ENCODE measurements at regions not wholly inside any gene's neighbourhood (a gene's known extent, or its start where the extent isn't known, plus 50 kb on each side); places are given as distances from the start of the nearest gene placed in this dataset.

- Histone ChIP-seq H3K9me3 (ENCODE audit: control insufficient read depth, low read depth, low read length) (no peaks in the 10 kb centered on the region), H3K79me1 (ENCODE audit: insufficient read depth, low read depth, low read length, poor library complexity, severe bottlenecking) (no peaks in the 10 kb centered on the region), H2BK20ac (ENCODE audit: low read depth, low read length, poor library complexity, severe bottlenecking) (no peak overlapping the region), H3K4me1 (ENCODE audit: insufficient read depth, low read length) (no peaks in the 10 kb centered on the region), H3K4me2 (ENCODE audit: insufficient read depth, insufficient read length, low read length) (no peak overlapping the region), H3K27ac (ENCODE audit: insufficient read length, low read depth, low read length) (no peak overlapping the region), H3T11ph (ENCODE audit: low read length) (no peak overlapping the region), H2BK12ac (ENCODE audit: insufficient read length, low read depth, low read length) (no peak overlapping the region), H2BK15ac (ENCODE audit: low read depth, low read length) (no peak overlapping the region), H2BK120ac (ENCODE audit: low read depth, low read length, poor library complexity, severe bottlenecking) (no peak overlapping the region), H3K18ac (ENCODE audit: insufficient read length, low read depth, low read length) (no peak overlapping the region), H2AFZ (ENCODE audit: low read length) (no peak overlapping the region), H4K20me1 (ENCODE audit: control insufficient read depth, insufficient read depth, insufficient read length) (no peaks in the 10 kb centered on the region), H3K56ac (ENCODE audit: insufficient read length, low read depth, low read length) (no peak overlapping the region), H2AK5ac (ENCODE audit: insufficient read length, low read length) (no peak overlapping the region), H4K91ac (ENCODE audit: insufficient read length, low read depth, low read length) (no peak overlapping the region), H3K14ac (ENCODE audit: insufficient read depth, low read length) (no peak overlapping the region), H3K27me3 (ENCODE audit: insufficient read depth, low read length) (no peaks in the 10 kb centered on the region), H2BK5ac (ENCODE audit: insufficient read length, low read length) (no peak overlapping the region), H3K4ac (ENCODE audit: low read depth, low read length) (no peak overlapping the region), H4K8ac (replicated peaks; ENCODE audit: insufficient read length, low read depth, low read length) (no peak overlapping the region), H3K9ac (ENCODE audit: extremely low read depth, insufficient read length, low read length) (no peak overlapping the region), H4K5ac (ENCODE audit: insufficient read length, low read depth, low read length) (no peak overlapping the region), H3K79me2 (ENCODE audit: insufficient read depth, low read length) (no peaks in the 10 kb centered on the region), H3K23me2 (ENCODE audit: insufficient read length, low read depth, low read length, poor library complexity, severe bottlenecking) (no peaks in the 10 kb centered on the region), H3K23ac (ENCODE audit: insufficient read length, low read depth, low read length) (no peak overlapping the region)
- H3K4me1 Mint-ChIP-seq, result peaks cover 12 to 16% of the 10 kb centered on the region in 2 experiments
- no peaks in the 10 kb centered on the region for H3K36me3 Mint-ChIP-seq (ENCODE audit: insufficient read depth in 1 of 3, low read depth in 3 of 3)
- H3K4me3 Mint-ChIP-seq, result no peak overlapping the region
- no CpG with 5 or more reads among the region's 1 CpG for WGBS (ENCODE audit: extremely low coverage, insufficient read length, low lambda C conversion rate)
- H3K27ac Mint-ChIP-seq, result no peak overlapping the region
- DNase-seq, result no peak
- H3K27me3 Mint-ChIP-seq (ENCODE audit: low read depth), result no peaks in the 10 kb centered on the region; the same call in 1 of the 2 replicates
- no peaks in the 10 kb centered on the region for H3K9me3 Mint-ChIP-seq
- TF ChIP-seq, protein P1, sequence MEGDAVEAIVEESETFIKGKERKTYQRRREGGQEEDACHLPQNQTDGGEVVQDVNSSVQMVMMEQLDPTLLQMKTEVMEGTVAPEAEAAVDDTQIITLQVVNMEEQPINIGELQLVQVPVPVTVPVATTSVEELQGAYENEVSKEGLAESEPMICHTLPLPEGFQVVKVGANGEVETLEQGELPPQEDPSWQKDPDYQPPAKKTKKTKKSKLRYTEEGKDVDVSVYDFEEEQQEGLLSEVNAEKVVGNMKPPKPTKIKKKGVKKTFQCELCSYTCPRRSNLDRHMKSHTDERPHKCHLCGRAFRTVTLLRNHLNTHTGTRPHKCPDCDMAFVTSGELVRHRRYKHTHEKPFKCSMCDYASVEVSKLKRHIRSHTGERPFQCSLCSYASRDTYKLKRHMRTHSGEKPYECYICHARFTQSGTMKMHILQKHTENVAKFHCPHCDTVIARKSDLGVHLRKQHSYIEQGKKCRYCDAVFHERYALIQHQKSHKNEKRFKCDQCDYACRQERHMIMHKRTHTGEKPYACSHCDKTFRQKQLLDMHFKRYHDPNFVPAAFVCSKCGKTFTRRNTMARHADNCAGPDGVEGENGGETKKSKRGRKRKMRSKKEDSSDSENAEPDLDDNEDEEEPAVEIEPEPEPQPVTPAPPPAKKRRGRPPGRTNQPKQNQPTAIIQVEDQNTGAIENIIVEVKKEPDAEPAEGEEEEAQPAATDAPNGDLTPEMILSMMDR (conservative IDR thresholded peaks at IDR 0.05), result no peak
These were observed 487.2 kb upstream of the KLF4 start for GRCh38 chr9:107976767-107977166.
